ENCODE measurements at regions not wholly inside any gene's neighbourhood (a gene's known extent, or its start where the extent isn't known, plus 50 kb on each side); places are given as distances from the start of the nearest gene placed in this dataset.

DNA sequence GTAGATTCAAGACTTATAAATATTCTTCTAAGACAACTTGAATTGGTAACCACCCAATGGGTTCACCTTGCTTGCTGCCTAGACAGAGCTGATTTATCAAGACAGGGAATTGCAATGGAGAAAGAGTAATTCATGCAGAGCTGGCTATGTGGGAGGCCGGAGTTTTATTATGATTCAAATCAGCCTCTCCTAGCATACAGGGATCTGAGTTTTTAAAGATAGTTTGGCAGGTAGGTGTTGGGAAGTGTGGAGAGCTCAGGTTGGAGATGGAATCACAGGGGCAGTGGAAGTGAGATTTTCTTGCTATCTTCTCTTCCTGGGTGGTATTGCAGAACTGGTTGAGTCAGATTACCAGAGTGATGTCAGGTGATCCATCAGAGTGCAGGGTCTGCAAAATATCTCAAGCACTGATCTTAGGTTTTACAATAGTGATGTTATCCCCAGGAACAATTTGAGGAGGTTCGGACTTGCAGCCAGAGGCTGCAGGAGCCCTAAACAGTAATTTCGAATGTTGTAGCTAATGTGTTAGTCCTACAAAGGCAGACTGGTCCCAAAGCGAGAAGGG, 1448.6 kb upstream of the RAG2 start:
- no peak for TF ChIP-seq POLR2AphosphoS5 (IDR thresholded peaks at IDR 0.05; ENCODE audit: low read depth)
- TF ChIP-seq, protein P1, sequence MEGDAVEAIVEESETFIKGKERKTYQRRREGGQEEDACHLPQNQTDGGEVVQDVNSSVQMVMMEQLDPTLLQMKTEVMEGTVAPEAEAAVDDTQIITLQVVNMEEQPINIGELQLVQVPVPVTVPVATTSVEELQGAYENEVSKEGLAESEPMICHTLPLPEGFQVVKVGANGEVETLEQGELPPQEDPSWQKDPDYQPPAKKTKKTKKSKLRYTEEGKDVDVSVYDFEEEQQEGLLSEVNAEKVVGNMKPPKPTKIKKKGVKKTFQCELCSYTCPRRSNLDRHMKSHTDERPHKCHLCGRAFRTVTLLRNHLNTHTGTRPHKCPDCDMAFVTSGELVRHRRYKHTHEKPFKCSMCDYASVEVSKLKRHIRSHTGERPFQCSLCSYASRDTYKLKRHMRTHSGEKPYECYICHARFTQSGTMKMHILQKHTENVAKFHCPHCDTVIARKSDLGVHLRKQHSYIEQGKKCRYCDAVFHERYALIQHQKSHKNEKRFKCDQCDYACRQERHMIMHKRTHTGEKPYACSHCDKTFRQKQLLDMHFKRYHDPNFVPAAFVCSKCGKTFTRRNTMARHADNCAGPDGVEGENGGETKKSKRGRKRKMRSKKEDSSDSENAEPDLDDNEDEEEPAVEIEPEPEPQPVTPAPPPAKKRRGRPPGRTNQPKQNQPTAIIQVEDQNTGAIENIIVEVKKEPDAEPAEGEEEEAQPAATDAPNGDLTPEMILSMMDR (IDR thresholded peaks at IDR 0.05; ENCODE audit: insufficient read depth, low read length), result no peak
- TF ChIP-seq, protein P2, sequence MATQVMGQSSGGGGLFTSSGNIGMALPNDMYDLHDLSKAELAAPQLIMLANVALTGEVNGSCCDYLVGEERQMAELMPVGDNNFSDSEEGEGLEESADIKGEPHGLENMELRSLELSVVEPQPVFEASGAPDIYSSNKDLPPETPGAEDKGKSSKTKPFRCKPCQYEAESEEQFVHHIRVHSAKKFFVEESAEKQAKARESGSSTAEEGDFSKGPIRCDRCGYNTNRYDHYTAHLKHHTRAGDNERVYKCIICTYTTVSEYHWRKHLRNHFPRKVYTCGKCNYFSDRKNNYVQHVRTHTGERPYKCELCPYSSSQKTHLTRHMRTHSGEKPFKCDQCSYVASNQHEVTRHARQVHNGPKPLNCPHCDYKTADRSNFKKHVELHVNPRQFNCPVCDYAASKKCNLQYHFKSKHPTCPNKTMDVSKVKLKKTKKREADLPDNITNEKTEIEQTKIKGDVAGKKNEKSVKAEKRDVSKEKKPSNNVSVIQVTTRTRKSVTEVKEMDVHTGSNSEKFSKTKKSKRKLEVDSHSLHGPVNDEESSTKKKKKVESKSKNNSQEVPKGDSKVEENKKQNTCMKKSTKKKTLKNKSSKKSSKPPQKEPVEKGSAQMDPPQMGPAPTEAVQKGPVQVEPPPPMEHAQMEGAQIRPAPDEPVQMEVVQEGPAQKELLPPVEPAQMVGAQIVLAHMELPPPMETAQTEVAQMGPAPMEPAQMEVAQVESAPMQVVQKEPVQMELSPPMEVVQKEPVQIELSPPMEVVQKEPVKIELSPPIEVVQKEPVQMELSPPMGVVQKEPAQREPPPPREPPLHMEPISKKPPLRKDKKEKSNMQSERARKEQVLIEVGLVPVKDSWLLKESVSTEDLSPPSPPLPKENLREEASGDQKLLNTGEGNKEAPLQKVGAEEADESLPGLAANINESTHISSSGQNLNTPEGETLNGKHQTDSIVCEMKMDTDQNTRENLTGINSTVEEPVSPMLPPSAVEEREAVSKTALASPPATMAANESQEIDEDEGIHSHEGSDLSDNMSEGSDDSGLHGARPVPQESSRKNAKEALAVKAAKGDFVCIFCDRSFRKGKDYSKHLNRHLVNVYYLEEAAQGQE (IDR thresholded peaks at IDR 0.05; ENCODE audit: insufficient replicate concordance, low read depth), result no peak
- TF ChIP-seq GABPA (IDR thresholded peaks at IDR 0.05; ENCODE audit: low read depth), result no peak
- TF ChIP-seq SPI1 (IDR thresholded peaks at IDR 0.05; ENCODE audit: borderline replicate concordance, low read depth), result no peak

Measured in HL-60 (cell line).